ENCODE measurements at regions not wholly inside any gene's neighbourhood (a gene's known extent, or its start where the extent isn't known, plus 50 kb on each side); places are given as distances from the start of the nearest gene placed in this dataset.

DNA sequence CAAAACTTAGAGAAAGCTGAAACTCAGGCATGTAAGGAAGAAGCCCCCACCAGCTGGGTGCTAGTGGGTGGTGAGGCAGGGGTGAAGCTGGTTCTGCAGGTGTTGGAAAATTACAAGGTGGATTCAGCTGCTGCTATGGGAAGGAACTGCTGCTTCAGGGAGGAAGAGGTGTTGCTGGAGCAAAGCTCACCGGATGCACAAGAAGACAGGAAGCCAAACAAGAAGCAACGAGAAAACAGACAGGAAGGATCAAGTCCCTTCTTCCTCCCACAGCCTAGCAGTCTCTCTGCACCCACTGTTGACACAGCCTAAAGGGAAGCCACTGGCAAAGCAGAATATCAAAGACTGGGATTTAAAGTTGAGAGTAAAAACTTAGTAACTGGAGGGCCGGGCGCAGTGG, 100.2 kb upstream of the JADE1 start:
- POLR2A ChIA-PET: no interaction called here
- no peak overlapping the region for H3K27ac Mint-ChIP-seq (ENCODE audit: low read depth, unreplicated experiment)
- no peak for TF ChIP-seq CTCF (IDR thresholded peaks at IDR 0.05; ENCODE audit: unreplicated experiment)
- BruUV-seq (replicated peaks): no TSS peak
- CTCF ChIA-PET: no interaction called here
- H3K36me3 Mint-ChIP-seq (ENCODE audit: insufficient read depth, unreplicated experiment): no peaks in the 10 kb centered on the region
- intact Hi-C loops (cut with micrococcal nuclease): no loop called here
- H3K4me3 Mint-ChIP-seq (ENCODE audit: unreplicated experiment): no peak overlapping the region
- DNase-seq (ENCODE audit: unreplicated experiment): no peak
- H3K27me3 Mint-ChIP-seq (ENCODE audit: insufficient read depth, unreplicated experiment): no peaks in the 10 kb centered on the region
- H3K4me1 Mint-ChIP-seq (ENCODE audit: insufficient read depth, unreplicated experiment): peaks cover 6% of the 10 kb centered on the region
- H3K9me3 Mint-ChIP-seq (ENCODE audit: unreplicated experiment): no peaks in the 10 kb centered on the region

GRCh38 chr4:128707864-128708263, 101.6 kb upstream of the JADE1 start:
- intact Hi-C loops (cut with micrococcal nuclease): no loop called here
- peaks cover 6% of the 10 kb centered on the region for H3K4me1 Mint-ChIP-seq (ENCODE audit: insufficient read depth, unreplicated experiment)
- H3K4me3 Mint-ChIP-seq (ENCODE audit: unreplicated experiment): peak overlapping the region; percentile 7
- no peak for TF ChIP-seq CTCF (IDR thresholded peaks at IDR 0.05; ENCODE audit: unreplicated experiment)
- DNase-seq (ENCODE audit: unreplicated experiment): no peak
- no peaks in the 10 kb centered on the region for H3K36me3 Mint-ChIP-seq (ENCODE audit: insufficient read depth, unreplicated experiment)
- BruUV-seq (replicated peaks): no TSS peak
- ChIA-PET POLR2A (no interaction called here), CTCF (no interaction called here)
- peak overlapping the region; percentile 71 for H3K27ac Mint-ChIP-seq (ENCODE audit: low read depth, unreplicated experiment)
- H3K9me3 Mint-ChIP-seq (ENCODE audit: unreplicated experiment): no peaks in the 10 kb centered on the region
- H3K27me3 Mint-ChIP-seq (ENCODE audit: insufficient read depth, unreplicated experiment): no peaks in the 10 kb centered on the region

GRCh38 chr4:128703948-128704347, 105.6 kb upstream of the JADE1 start:
- DNase-seq (ENCODE audit: unreplicated experiment): no peak
- Mint-ChIP-seq H3K36me3 (ENCODE audit: insufficient read depth, unreplicated experiment) (no peaks in the 10 kb centered on the region), H3K27ac (ENCODE audit: low read depth, unreplicated experiment) (no peak overlapping the region), H3K4me1 (ENCODE audit: insufficient read depth, unreplicated experiment) (peaks cover 6% of the 10 kb centered on the region), H3K4me3 (ENCODE audit: unreplicated experiment) (no peak overlapping the region), H3K9me3 (ENCODE audit: unreplicated experiment) (no peaks in the 10 kb centered on the region), H3K27me3 (ENCODE audit: insufficient read depth, unreplicated experiment) (no peaks in the 10 kb centered on the region)
- POLR2A ChIA-PET: no interaction called here
- BruUV-seq (replicated peaks): no TSS peak
- CTCF ChIA-PET: no interaction called here
- intact Hi-C loops (cut with micrococcal nuclease): no loop called here
- TF ChIP-seq CTCF (IDR thresholded peaks at IDR 0.05; ENCODE audit: unreplicated experiment): no peak

DNA sequence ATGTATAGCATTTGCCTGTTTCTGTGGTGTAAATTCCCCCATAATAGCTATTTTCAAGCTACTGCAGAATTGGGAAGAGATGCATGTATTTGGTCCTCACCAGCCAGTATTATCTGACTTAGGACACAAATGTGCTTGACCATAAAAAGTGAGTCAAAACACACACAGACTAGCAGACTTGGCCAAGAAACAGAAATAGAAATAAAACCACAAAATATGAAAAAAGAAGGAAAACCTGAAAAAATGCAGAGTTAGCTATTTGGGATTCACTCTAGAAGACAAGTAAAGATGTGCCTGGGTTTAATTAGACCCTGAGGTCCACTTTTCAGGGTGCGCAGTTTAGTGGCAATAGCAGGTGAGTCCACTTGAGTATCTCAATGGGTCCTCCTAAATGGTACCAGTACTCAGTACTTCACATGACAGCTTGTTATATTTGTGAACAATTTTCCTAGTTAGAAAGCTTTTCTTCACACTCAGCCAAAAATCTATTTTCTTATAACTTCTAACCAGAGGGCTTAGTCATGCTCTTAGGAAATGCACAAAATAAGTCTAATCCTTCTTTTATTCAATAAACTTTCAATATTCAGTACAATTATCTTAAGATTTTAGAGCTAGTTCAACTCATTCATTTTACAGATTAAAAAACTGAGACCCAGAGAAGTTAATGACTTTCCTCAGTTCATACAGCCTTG, 108.7 kb upstream of the JADE1 start:
- POLR2A ChIA-PET: no interaction called here
- Mint-ChIP-seq H3K27me3 (ENCODE audit: insufficient read depth, unreplicated experiment) (no peaks in the 10 kb centered on the region), H3K4me3 (ENCODE audit: unreplicated experiment) (no peak overlapping the region), H3K9me3 (ENCODE audit: unreplicated experiment) (no peaks in the 10 kb centered on the region), H3K27ac (ENCODE audit: low read depth, unreplicated experiment) (no peak overlapping the region), H3K4me1 (ENCODE audit: insufficient read depth, unreplicated experiment) (no peaks in the 10 kb centered on the region), H3K36me3 (ENCODE audit: insufficient read depth, unreplicated experiment) (no peaks in the 10 kb centered on the region)
- no peak for DNase-seq (ENCODE audit: unreplicated experiment)
- CTCF ChIA-PET: interaction anchor here (1.0 kb wide), 1 partner anchor 67 kb away, joined by 4 read pairs; no protein-coding TSS in a partner anchor
- TF ChIP-seq CTCF (IDR thresholded peaks at IDR 0.05; ENCODE audit: unreplicated experiment): no peak
- intact Hi-C loops (cut with micrococcal nuclease): no loop called here
- BruUV-seq (replicated peaks): no TSS peak

Data from MCF 10A (cell line).